Activated naive CD8-positive, alpha-beta T cell treated with anti-CD3 and anti-CD28 coated beads, Interleukin-2, amount 50 U/mL, for 16 hours (primary cell): ENCODE measurements at regions not wholly inside any gene's neighbourhood (a gene's known extent, or its start where the extent isn't known, plus 50 kb on each side); places are given as distances from the start of the nearest gene placed in this dataset.

ENCODE experiments used
- DNase-seq: peaks from one replicate; pipeline ENCODE4 v3.0.0-alpha.2; 2020; ENCODE audit warnings: low read depth, low spot score

- DNase-seq = no peak
These were observed 217.9 kb upstream of the BTG1 start for GRCh38 chr12:92363295-92364146.

GRCh38 chr12:92362785-92363184 lies 217.1 kb upstream of the BTG1 start:
- DNase-seq = no peak

GRCh38 chr12:92362126-92362525 lies 216.5 kb upstream of the BTG1 start:
- DNase-seq = no peak

GRCh38 chr12:92360543-92360942 lies 214.9 kb upstream of the BTG1 start:
- DNase-seq = no peak

- no peak for DNase-seq
These were observed 214.0 kb upstream of the BTG1 start for GRCh38 chr12:92359581-92360209.

- DNase-seq = no peak
These were observed 212.1 kb upstream of the BTG1 start for GRCh38 chr12:92357584-92358261.

GRCh38 chr12:92356425-92356824 lies 210.8 kb upstream of the BTG1 start:
- DNase-seq = no peak

- DNase-seq = no peak
These were observed 204.0 kb upstream of the BTG1 start for GRCh38 chr12:92349635-92350034.

GRCh38 chr12:92342574-92342973 lies 196.9 kb upstream of the BTG1 start:
- DNase-seq = no peak

GRCh38 chr12:92341065-92341668 lies 195.5 kb upstream of the BTG1 start:
- DNase-seq = no peak

- no peak for DNase-seq
These were observed 194.9 kb upstream of the BTG1 start for GRCh38 chr12:92340441-92341064.

- DNase-seq = no peak
These were observed 194.4 kb upstream of the BTG1 start for GRCh38 chr12:92340003-92340402.

GRCh38 chr12:92339198-92339821 lies 193.7 kb upstream of the BTG1 start:
- DNase-seq = no peak

GRCh38 chr12:92338671-92339070 lies 193.0 kb upstream of the BTG1 start:
- DNase-seq = no peak

- DNase-seq = no peak
These were observed 192.5 kb upstream of the BTG1 start for GRCh38 chr12:92338102-92338501.

- no peak for DNase-seq
These were observed 191.5 kb upstream of the BTG1 start for GRCh38 chr12:92337128-92337527.

GRCh38 chr12:92336641-92337040 lies 191.0 kb upstream of the BTG1 start:
- DNase-seq = no peak

GRCh38 chr12:92335831-92336230 lies 190.2 kb upstream of the BTG1 start:
- no peak for DNase-seq

GRCh38 chr12:92334552-92334951 lies 188.9 kb upstream of the BTG1 start:
- no peak for DNase-seq

- no peak for DNase-seq
These were observed 186.9 kb upstream of the BTG1 start for GRCh38 chr12:92332552-92332951.

- DNase-seq = no peak
These were observed 185.7 kb upstream of the BTG1 start for GRCh38 chr12:92331383-92331782.
